ENCODE measurements at regions not wholly inside any gene's neighbourhood (a gene's known extent, or its start where the extent isn't known, plus 50 kb on each side); places are given as distances from the start of the nearest gene placed in this dataset.

GRCh38 chr3:35502699-35503098 lies 136.6 kb upstream of the ARPP21 start:
- TF ChIP-seq CTCF (IDR thresholded peaks at IDR 0.05) (no peak), POLR2A (IDR thresholded peaks at IDR 0.05) (no peak), POLR2AphosphoS5 (IDR thresholded peaks at IDR 0.05) (no peak), EP300 (IDR thresholded peaks at IDR 0.05) (no peak)

Data from sigmoid colon (tissue), 4 donors.